Cardiac fibroblast (primary cell): ENCODE measurements at regions not wholly inside any gene's neighbourhood (a gene's known extent, or its start where the extent isn't known, plus 50 kb on each side); places are given as distances from the start of the nearest gene placed in this dataset.
"Not testable (repeated sequence)": the region's sequence is repeated elsewhere in the genome, so short reads cannot be mapped to it uniquely, and the experiment has no call there.

ENCODE experiments used
- DNase-seq, 2 donors: peaks; one replicate each; pipeline versions ENCODE4 v3.0.0 to v3.0.0-alpha.2; 2010; ENCODE audit warnings: low read depth in 2 of 2
- H3K4me3 ChIP-seq, 2 donors: replicated peaks in 1 of 2; 1 replicate in 1 of 2; 2 replicates in 1 of 2; pipeline ENCODE4 v1.5.1; 2011; ENCODE audit warnings: low read depth in 2 of 2, low read length in 2 of 2, mild to moderate bottlenecking in 2 of 2, moderate library complexity in 1 of 2
- TF ChIP-seq, protein P1 (sequence below): IDR thresholded peaks from one replicate; pipeline ENCODE4 v1.5.1; 2011; ENCODE audit warnings: low read depth, mild to moderate bottlenecking, low read length, inconsistent platforms

DNA sequence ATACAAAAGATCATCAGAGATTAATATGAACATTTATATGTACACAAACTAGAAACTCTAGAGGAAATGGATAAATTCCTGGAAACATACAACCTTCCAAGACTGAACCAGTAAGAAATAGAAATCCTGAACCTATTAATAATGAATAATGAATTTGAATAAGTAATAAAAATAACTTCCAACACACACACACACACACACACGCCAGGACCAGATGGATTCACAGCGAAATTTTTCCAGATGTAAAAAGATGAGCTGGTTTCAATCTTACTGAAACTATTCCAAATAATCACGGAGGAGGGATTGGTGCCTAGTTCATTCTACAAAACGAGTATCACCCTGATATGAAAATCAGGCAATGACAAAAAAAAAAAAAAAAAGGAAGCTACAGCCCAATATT lies 1095.0 kb downstream of the FAT4 start:
- H3K4me3 ChIP-seq = no peak overlapping the region
- DNase-seq = no peak
- TF ChIP-seq, protein P1, sequence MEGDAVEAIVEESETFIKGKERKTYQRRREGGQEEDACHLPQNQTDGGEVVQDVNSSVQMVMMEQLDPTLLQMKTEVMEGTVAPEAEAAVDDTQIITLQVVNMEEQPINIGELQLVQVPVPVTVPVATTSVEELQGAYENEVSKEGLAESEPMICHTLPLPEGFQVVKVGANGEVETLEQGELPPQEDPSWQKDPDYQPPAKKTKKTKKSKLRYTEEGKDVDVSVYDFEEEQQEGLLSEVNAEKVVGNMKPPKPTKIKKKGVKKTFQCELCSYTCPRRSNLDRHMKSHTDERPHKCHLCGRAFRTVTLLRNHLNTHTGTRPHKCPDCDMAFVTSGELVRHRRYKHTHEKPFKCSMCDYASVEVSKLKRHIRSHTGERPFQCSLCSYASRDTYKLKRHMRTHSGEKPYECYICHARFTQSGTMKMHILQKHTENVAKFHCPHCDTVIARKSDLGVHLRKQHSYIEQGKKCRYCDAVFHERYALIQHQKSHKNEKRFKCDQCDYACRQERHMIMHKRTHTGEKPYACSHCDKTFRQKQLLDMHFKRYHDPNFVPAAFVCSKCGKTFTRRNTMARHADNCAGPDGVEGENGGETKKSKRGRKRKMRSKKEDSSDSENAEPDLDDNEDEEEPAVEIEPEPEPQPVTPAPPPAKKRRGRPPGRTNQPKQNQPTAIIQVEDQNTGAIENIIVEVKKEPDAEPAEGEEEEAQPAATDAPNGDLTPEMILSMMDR = no peak

- TF ChIP-seq, protein P1 = no peak
- no peak overlapping the region for H3K4me3 ChIP-seq
- DNase-seq = no peak
Observed at GRCh38 chr4:126411047-126411446, 1096.3 kb downstream of the FAT4 start.

DNA sequence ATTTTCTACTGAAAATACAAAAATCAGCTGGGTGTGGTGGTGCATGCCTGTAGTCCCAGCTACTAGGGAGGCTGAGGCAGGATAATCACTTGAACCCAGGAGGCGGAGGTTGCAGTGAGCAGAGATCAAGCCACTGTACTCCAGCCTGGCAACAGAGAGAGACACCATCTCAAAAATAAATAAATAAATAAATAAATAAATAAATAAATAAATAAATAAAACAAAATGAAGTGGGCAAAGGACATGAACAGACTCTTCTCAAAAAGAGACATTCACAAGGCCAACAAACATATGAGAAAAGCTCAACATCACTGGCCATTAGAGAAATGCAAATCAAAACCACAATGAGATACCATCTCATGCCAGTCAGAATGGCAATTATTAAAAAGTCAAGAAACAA lies 1097.6 kb downstream of the FAT4 start:
- DNase-seq, H3K4me3 ChIP-seq: not testable (repeated sequence)

DNA sequence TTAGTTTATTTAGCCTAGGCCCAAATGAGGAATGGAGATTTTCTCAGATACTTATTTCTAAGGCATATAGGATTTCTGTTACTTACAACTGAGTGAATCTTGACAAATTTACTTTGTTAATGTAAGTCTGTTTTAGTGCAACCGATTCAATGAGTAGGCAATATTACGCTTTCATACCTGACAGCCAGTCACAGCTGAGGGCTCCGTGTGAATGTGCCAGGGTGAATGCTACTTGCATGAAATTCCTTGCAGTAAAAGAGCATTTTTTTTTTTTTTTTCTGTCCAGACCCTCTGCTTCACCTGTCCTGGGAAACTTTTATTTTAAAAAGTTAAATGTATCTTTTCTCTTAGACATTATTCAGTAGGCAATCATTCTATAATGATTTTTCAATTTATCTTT lies 1100.0 kb downstream of the FAT4 start:
- TF ChIP-seq, protein P1 = no peak
- no peak overlapping the region for H3K4me3 ChIP-seq
- no peak for DNase-seq

DNA sequence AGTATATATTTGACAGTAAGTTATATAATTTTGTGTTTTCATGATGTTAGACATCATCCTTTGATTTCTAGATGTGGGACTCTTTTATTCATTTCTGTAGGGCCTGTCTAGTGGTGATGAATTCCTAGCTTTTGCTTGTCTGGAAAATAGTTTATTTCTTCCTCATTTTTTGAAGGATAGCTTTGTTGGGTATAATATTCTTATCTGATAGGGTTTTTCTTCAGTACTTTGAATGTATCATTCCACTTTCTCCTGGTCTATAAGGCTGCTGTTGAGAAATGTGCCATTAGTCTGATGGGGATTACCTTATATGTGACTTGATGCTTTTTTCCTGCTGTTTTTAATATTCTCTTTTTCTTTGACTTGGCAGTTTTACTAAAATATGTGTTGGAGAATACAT lies 1104.5 kb downstream of the FAT4 start:
- H3K4me3 ChIP-seq = no peak overlapping the region
- DNase-seq = no peak
- TF ChIP-seq, protein P1 = no peak

- no peak overlapping the region for H3K4me3 ChIP-seq
- TF ChIP-seq, protein P1 = no peak
- DNase-seq = no peak
Observed at GRCh38 chr4:126427853-126428252, 1113.1 kb downstream of the FAT4 start.

DNA sequence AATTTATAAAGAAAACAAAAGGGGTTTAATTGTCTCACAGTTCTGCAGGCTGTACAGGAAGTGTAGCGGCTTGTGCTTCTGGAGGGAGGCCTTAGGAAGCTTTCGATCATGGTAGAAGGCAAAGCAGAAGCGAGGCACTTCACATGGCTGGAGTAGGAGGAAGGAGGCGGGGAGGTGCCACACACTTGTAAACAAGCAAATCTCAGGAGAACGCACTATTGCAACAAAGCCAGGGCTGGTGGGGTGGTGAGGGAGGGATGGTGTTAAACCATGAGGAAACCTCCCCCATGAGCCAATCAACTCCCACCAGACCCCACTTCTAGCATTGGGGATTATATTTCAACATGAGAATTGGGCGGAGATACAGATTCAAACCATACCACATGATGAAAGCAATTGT lies 1116.3 kb downstream of the FAT4 start:
- DNase-seq = no peak
- TF ChIP-seq, protein P1 = no peak
- H3K4me3 ChIP-seq = no peak overlapping the region

DNA sequence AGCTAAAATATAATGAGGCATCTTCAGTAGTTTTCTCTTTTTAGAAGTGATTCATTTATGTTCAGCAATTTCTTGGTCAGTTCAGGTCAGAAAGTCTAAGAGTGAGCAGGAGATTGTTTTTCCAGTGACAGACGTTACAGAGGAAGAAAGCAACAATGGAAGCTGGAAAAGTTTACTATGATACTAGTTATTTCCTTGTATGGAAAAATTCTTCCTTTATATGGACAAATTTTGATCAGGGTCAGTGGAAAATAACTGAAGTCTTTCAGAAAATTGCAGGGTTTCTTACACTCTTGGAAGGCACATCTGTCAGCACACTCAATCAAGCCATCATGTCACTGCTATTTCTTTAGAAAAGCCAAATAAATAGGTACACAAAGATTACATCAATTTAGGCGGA lies 1120.7 kb downstream of the FAT4 start:
- TF ChIP-seq, protein P1 = no peak
- H3K4me3 ChIP-seq = no peak overlapping the region
- no peak for DNase-seq
